Activated naive CD4-positive, alpha-beta T cell treated with Interleukin-2 at 50 U/mL for 16 hours (primary cell): ENCODE measurements at regions not wholly inside any gene's neighbourhood (a gene's known extent, or its start where the extent isn't known, plus 50 kb on each side); places are given as distances from the start of the nearest gene placed in this dataset.
"Not testable (repeated sequence)": the region's sequence is repeated elsewhere in the genome, so short reads cannot be mapped to it uniquely, and the experiment has no call there.

Experiments
- DNase-seq: peaks from one replicate; pipeline ENCODE4 v3.0.0-alpha.2; 2020

DNA sequence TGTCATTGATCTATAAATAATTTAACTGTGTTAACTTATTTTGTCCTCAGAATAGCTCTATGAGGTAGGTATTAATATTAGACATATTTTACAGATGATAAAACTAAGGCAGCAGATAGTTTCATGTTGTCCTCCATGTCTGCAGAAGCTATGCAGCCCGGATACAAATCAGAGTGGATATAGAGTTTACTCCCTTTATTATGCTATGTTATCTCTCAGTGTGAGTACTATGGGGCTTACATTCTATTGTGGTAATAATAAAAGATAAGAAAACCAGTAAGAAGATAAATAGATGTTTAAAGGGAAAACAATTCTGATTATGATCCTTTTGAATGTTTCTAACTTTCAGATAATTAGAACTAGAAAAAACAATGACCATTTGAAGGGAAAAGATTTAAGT, 979.8 kb upstream of the CITED2 start:
- DNase-seq: no peak

GRCh38 chr6:140353536-140353935, 979.1 kb upstream of the CITED2 start:
- DNase-seq: no peak

DNA sequence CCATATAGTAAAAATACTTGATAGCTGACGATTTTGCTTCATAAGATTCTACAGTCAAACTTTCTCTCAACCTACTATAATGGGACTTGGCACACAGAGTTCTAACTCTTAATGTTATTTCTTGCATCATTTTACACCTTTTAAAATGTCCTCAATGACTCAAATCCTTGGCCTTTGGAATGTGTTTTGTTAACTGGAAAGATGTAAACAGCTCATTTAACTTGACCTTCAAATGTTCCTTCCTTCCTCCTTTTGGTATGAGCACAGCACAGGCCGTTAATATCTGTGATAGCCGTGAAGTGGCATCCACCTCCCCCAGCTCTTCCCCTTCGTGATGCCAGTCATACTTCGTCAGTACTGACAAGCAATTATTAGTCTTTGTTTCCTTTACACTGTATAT, 972.0 kb upstream of the CITED2 start:
- no peak for DNase-seq

DNA sequence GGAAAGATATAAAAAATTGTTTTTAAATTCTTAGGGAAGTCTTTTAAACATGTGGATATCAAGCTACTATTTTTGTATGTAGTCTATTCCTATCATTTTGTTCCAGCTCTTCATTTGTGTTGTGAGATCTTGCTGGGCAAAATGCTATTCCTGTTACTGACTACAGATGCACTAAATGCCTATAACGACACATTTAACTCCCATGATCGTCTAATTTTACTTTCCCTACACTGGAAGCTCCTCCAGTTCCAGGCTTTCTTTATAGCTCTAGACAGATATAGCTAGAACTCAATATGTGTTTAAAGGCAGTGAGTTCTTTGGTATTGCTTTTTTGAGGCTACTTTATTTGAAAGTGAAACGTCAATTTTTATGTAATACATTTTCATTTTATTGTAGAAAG, 971.5 kb upstream of the CITED2 start:
- DNase-seq: no peak

DNA sequence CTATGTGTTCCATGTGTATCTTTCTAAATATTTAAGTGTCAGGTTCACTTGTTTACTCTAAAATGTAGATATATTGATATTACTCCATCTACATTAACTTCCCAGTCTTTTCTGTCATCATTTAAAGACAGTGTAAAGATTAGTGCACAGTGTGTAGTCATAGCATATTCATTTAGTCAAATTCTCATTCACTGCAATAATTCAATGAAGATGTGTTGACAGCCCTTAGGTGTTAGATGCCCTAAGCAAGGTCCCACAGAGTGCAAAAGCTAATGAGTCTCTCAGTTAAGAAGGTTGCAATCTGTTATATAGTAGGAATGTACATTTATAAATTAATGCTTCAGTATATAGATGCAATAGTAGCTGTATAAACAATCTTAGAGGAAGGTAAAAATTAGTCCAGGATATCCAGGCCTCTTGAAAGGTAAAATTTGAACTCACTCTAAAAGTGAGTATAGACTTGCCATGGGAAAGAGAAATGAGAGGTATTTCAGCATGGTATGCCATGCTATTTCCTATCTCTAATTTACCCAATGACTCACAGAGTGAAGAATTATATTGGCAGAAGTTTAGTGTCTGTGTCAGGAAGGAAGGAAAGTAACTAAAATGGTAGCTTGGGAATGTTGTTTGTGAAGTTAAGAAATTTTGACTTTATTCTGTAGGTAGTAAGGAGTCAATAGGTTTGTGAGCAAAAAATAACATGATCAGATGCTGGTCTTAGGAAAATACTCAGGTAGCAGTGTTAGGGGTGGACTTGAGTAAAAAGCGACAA, 969.9 kb upstream of the CITED2 start:
- no peak for DNase-seq

DNA sequence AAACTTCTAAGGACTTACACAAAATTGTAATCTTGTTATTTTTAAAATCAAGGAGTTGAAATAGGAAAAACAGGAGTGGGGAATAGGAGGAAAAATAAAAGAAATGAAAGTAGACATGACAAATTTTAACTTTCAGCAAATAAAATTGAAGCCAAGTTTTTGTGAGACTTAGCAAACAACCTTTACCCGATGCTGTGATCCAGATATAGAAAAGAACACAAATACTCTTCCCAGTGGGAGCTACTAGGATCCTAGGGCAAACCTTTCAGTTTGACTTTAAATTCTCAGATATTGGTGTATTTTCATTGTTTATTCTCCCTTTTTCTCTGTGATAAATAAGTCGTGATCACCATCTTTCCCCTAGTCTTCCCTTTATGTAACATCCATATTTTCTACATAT, 968.7 kb upstream of the CITED2 start:
- DNase-seq: no peak

DNA sequence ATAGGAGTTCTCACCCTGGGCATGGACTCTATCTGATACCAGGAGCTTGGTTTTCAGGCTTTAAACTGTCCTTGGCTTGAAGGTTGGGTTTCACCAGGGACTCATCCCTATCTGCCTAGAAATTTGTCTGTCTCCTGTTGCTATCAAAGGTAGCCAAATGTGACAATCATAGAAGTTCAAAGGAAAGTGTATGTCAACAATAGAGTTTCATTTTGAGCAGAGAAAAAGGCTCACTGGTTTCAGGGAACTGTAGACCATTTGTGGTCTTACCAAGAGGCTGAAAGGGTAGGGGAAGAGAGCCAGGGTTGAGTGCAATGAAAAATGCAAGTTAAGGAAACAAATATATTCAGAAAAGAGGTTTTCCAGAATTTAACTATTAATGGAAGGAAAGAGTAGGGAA, 966.8 kb upstream of the CITED2 start:
- DNase-seq: no peak

GRCh38 chr6:140340795-140341194, 966.3 kb upstream of the CITED2 start:
- no peak for DNase-seq

DNA sequence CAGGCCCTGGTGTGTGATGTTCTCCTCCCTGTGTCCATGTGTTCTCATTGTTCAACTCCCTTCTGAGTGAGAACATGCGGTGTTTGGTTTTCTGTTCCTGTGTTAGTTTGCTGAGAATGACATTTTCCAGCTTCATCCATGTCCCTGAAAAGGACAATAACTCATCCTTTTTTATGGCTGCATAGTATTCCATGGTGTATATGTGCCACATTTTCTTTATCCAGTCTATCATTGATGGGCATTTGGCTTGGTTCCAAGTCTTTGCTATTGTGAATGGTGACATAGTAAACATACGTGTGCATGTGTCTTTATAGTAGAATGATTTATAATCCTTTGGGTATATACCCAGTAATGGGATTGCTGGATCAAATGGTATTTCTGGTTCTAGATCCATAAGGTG, 964.6 kb upstream of the CITED2 start:
- DNase-seq: not testable (repeated sequence)

DNA sequence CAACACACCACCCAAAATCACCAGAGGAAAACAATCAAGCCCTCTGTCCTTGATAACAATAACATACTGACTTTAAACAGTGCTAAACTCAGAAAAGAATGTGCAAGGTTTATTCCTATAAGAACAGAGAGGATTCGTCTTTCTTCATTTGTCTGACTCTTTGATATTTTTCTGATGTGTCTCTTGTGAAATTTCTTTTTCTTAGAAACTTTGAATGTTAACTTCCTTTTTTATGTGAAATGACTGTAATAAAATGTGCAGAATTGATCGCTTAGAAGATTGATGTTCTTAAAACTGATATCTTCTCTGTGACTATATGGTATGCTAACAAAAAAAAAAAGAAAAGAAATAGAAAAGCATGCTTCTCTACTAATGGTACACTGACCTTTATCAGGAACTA, 947.4 kb upstream of the CITED2 start:
- no peak for DNase-seq

DNA sequence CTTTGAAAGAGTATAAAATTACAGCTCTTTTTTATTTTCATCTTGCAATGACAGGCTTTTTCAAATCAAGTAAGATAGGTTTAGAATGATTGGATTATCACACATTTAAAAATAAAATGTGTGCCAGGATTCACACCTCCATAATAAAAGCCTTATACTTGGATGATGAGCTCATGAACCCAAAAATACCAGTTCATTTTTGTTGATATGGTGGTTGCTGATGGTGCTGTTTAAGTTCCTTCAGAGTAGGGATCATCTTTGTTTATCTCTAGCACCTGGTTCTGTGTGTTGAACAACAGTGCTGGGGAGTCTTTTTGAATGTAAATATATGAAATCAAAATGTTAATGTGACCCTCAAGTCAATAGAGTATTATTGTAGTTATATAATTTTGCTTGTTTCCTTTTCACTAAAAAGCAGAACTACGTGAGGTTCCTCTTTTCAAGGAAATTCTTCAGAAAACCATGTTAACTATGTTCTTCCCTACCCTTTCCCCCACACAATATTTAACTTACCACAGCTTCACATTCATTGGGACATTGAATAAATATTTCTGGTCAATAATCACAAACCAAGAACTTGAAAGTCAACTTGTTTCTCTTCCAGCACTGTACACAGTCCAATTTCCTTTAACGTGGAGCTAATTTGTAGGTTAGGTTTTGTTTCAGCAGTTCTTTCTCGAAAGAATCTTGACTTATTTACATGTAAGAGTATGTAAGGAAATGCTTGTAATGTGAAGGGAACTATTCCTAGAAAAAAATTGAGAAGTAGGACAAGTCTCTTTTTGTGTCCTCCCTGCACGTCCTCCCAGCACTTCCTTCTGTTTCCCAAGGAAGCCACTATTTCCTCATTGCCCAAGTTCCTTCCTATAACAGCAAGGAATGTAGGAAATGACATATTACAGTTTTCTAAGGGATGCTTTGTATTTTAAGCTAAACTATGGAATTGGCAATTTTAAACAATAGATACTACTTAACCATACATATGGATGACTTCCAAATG, 945.9 kb upstream of the CITED2 start:
- no peak for DNase-seq

GRCh38 chr6:140319209-140319608, 944.8 kb upstream of the CITED2 start:
- no peak for DNase-seq

- DNase-seq: no peak
These were observed 944.0 kb upstream of the CITED2 start for GRCh38 chr6:140318408-140318807.

DNA sequence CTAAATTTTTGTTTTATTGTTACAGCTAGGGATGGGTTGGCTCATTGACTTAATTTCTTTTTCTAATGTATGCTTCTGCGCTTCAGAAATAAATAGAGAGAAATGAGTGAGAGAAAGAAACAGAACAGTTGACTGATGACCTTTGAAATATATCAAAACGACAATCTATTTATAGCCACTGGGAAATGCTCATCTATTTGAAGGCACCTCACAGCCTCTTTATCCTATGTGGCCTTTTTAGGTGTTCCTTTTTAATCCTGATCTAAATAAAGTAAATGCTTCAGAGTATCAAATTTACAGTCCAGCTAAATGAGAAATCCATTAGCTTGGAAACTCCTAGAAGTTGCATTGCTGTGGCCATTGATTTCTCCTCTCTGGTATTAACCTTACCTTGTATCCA, 943.5 kb upstream of the CITED2 start:
- DNase-seq: no peak

- no peak for DNase-seq
These were observed 942.5 kb upstream of the CITED2 start for GRCh38 chr6:140316966-140317365.

DNA sequence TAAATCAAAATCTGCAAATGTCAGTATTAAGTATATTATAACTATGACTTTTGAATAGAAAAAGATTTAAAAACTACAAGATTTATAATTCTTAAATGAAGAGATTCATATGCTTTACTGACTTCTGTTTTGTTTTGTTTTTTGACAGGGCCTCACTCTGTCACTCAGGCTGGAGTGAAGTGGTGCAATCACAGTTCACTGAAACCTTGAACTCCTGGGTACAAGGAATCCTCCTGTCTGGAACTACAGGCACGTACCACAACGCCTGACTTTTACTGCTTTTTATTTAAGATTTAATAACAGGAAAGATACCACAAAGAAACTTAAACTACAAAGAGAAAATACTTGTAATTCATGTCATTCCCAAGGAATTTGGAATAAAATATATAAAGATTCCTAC, 940.2 kb upstream of the CITED2 start:
- DNase-seq: no peak

DNA sequence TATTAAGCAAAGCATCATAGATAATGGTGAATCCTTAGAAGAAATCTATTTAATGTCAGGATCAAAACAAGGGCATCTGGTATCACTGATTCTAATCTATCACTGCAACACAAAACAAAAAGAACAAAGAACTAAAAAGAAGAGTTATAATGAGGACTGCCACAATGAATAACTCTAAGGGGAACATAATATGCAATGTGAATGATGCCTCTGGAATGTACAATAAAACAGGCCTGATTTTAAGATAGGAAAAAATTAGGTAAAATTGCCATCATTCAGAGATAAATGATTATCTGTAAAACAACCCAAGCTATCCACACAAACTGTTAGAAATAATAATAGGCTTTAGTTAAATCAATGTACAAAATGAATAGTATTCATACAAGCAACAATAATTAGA, 936.7 kb upstream of the CITED2 start:
- no peak for DNase-seq

GRCh38 chr6:140303218-140303949, 928.9 kb upstream of the CITED2 start:
- DNase-seq: no peak

GRCh38 chr6:140300331-140300730, 925.9 kb upstream of the CITED2 start:
- DNase-seq: no peak

DNA sequence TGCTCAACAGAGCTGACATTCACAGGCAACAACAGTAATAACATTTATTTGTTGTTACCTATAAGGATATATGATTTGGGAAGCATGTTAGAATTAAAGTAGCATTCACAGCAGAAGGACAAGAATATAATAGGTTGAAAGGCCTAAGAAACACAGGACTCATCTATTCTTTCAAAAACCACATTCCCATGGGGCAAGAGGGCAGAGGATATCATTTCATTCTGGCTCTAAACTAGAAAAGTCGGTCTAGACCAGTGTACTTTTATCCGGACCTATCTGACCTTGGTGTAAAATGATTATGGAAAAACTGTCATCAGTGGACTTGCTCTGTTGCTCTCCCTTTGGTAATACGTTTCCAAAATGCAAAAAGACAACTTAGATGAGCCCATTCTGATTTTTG, 914.7 kb upstream of the CITED2 start:
- no peak for DNase-seq

DNA sequence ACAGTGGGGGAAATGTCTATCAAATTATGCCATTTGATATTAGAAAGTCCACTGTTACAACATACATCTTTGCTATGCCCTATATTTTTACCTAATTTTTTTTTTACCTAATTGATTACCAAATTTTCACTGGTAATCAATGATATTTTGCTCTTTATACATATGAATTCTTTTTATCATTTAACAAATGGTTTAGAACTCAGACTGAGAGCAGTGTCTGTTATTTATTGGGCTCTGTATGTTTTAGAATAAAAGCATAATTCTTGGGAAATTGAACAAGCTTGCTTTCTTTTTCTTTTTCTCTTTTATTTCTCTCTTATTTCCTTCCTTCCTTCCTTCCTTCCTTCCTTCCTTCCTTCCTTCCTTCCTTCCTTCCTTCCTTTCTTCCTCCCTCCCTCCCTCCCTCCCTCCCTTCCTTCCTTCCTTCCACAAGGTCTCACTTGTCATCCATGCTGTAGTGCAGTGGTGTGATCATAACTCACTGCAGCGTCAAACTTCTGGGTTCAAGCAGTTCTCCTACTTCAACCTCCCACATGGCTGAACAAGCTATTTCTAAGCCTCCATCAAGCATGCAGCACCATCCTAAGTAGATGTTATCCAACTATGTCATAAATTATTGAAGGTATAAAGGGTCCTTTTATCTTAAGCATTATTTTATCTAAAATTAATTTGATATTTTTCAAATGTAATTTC, 911.7 kb upstream of the CITED2 start:
- DNase-seq: no peak

- DNase-seq: no peak
These were observed 911.0 kb upstream of the CITED2 start for GRCh38 chr6:140285471-140285870.

DNA sequence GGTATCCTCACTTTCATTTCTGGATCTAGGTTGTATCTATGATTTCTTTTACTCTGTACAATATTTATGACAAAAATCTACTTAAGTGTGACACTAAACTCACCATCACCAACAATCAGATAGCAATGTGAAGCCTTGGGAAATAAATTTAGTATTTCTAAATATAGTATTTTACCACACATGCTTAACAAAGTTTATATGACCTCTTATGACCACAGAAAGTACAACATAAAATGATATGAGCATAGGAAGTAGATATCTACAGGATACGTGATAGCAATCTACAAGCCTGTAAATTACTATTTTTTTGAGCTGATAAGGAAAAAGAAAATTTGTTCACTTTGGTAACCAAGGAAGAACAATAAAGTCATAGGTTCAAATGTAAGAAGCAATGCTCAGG, 910.4 kb upstream of the CITED2 start:
- no peak for DNase-seq
